H9 (cell line): ENCODE measurements at regions not wholly inside any gene's neighbourhood (a gene's known extent, or its start where the extent isn't known, plus 50 kb on each side); places are given as distances from the start of the nearest gene placed in this dataset.

Experiments used
- DNase-seq: peaks from one replicate; pipeline ENCODE4 v3.0.0-alpha.2; 2017
- H2AFZ ChIP-seq: one replicate; pipeline ENCODE4 v1.6.1; 2013; ENCODE audit warnings: mild to moderate bottlenecking, low read length, control low read depth, moderate library complexity
- H2AK5ac ChIP-seq: 2 replicates; pipeline ENCODE4 v1.6.1; 2013; ENCODE audit warnings: low read length, control low read depth, mixed read lengths; ENCODE audit not compliant: insufficient read length
- H2BK120ac ChIP-seq: one replicate; pipeline ENCODE4 v1.6.1; 2013; ENCODE audit warnings: low read depth, mild to moderate bottlenecking, low read length, control low read depth, inconsistent platforms; ENCODE audit not compliant: poor library complexity, severe bottlenecking
- H2BK12ac ChIP-seq: 2 replicates; pipeline ENCODE4 v1.6.1; 2013; ENCODE audit warnings: low read length, control low read depth, mixed read lengths, low read depth; ENCODE audit not compliant: insufficient read length
- H2BK15ac ChIP-seq: 2 replicates; pipeline ENCODE4 v1.6.1; 2013; ENCODE audit warnings: low read depth, low read length, control low read depth
- H2BK20ac ChIP-seq: one replicate; pipeline ENCODE4 v1.6.1; 2013; ENCODE audit warnings: low read depth, mild to moderate bottlenecking, low read length, control low read depth, inconsistent platforms; ENCODE audit not compliant: poor library complexity, severe bottlenecking
- H2BK5ac ChIP-seq: 2 replicates; pipeline ENCODE4 v1.6.1; 2013; ENCODE audit warnings: low read length, control low read depth, mixed read lengths; ENCODE audit not compliant: insufficient read length
- H3K14ac ChIP-seq: 2 replicates; pipeline ENCODE4 v1.6.1; 2013; ENCODE audit warnings: low read length, control low read depth; ENCODE audit not compliant: insufficient read depth
- H3K18ac ChIP-seq: 2 replicates; pipeline ENCODE4 v1.6.1; 2013; ENCODE audit warnings: low read depth, mild to moderate bottlenecking, mixed read lengths, low read length, control low read depth; ENCODE audit not compliant: insufficient read length
- H3K23ac ChIP-seq: 2 replicates; pipeline ENCODE4 v1.6.1; 2013; ENCODE audit warnings: low read length, control low read depth, mixed read lengths, low read depth; ENCODE audit not compliant: insufficient read length
- H3K23me2 ChIP-seq: 2 replicates; pipeline ENCODE4 v1.6.1; 2013; ENCODE audit warnings: low read depth, mild to moderate bottlenecking, mixed read lengths, low read length, control low read depth; ENCODE audit not compliant: insufficient read length, poor library complexity, severe bottlenecking
- H3K27ac ChIP-seq: 2 replicates; pipeline ENCODE4 v1.5.1; 2013; ENCODE audit warnings: low read length, control low read depth, mixed read lengths, low read depth; ENCODE audit not compliant: insufficient read length
- H3K27me3 ChIP-seq: 2 replicates; pipeline ENCODE4 v1.6.1; 2013; ENCODE audit warnings: low read length, control low read depth, inconsistent platforms; ENCODE audit not compliant: insufficient read depth
- H3K4ac ChIP-seq: 2 replicates; pipeline ENCODE4 v1.6.1; 2013; ENCODE audit warnings: low read depth, mild to moderate bottlenecking, control low read depth, inconsistent platforms, low read length, moderate library complexity
- H3K4me1 ChIP-seq: 2 replicates; pipeline ENCODE4 v1.6.1; 2013; ENCODE audit warnings: low read length, control low read depth, inconsistent platforms; ENCODE audit not compliant: insufficient read depth
- H3K4me2 ChIP-seq: 2 replicates; pipeline ENCODE4 v1.6.1; 2013; ENCODE audit warnings: low read length, control low read depth, mixed read lengths; ENCODE audit not compliant: insufficient read length, insufficient read depth
- H3K56ac ChIP-seq: 2 replicates; pipeline ENCODE4 v1.6.1; 2013; ENCODE audit warnings: low read depth, mild to moderate bottlenecking, mixed read lengths, low read length, control low read depth; ENCODE audit not compliant: insufficient read length
- H3K79me1 ChIP-seq: 2 replicates; pipeline ENCODE4 v1.6.1; 2013; ENCODE audit warnings: low read depth, mild to moderate bottlenecking, moderate library complexity, low read length, control low read depth, inconsistent platforms; ENCODE audit not compliant: insufficient read depth, poor library complexity, severe bottlenecking
- H3K79me2 ChIP-seq: 2 replicates; pipeline ENCODE4 v1.6.1; 2013; ENCODE audit warnings: low read length, control low read depth, inconsistent platforms; ENCODE audit not compliant: insufficient read depth
- H3K9ac ChIP-seq: 2 replicates; pipeline ENCODE4 v1.6.1; 2013; ENCODE audit warnings: low read length, control low read depth, mixed read lengths; ENCODE audit not compliant: insufficient read length; ENCODE audit errors: extremely low read depth
- H3K9me3 ChIP-seq: one replicate; pipeline ENCODE4 v1.6.1; 2013; ENCODE audit warnings: low read depth, low read length, inconsistent platforms; ENCODE audit not compliant: control insufficient read depth
- H3T11ph ChIP-seq: one replicate; pipeline ENCODE4 v1.6.1; 2013; ENCODE audit warnings: mild to moderate bottlenecking, low read length, control low read depth, inconsistent platforms
- H4K20me1 ChIP-seq: one replicate; pipeline ENCODE4 v1.6.1; 2013; ENCODE audit not compliant: control insufficient read depth, insufficient read length, insufficient read depth
- H4K5ac ChIP-seq: 2 replicates; pipeline ENCODE4 v1.6.1; 2013; ENCODE audit warnings: low read depth, mild to moderate bottlenecking, mixed read lengths, low read length, control low read depth; ENCODE audit not compliant: insufficient read length
- H4K8ac ChIP-seq: replicated peaks from 2 replicates; pipeline ENCODE4 v1.6.1; 2013; ENCODE audit warnings: low read length, control low read depth, mixed read lengths, low read depth; ENCODE audit not compliant: insufficient read length
- H4K91ac ChIP-seq: 2 replicates; pipeline ENCODE4 v1.6.1; 2013; ENCODE audit warnings: low read depth, mild to moderate bottlenecking, moderate library complexity, mixed read lengths, low read length, control low read depth; ENCODE audit not compliant: insufficient read length
- H3K27ac Mint-ChIP-seq, 3 experiments: 2 replicates in 2 of 3; 3 replicates in 1 of 3; pipeline ENCODE4 v1.8.0; 2020 to 2021; ENCODE audit warnings: mixed read lengths in 3 of 3, mild to moderate bottlenecking in 1 of 3, moderate library complexity in 1 of 3
- H3K27me3 Mint-ChIP-seq: 2 replicates; pipeline ENCODE4 v1.8.0; 2021; ENCODE audit warnings: low read depth, mild to moderate bottlenecking, moderate library complexity, mixed read lengths
- H3K36me3 Mint-ChIP-seq, 3 experiments: 2 replicates in 2 of 3; 3 replicates in 1 of 3; pipeline ENCODE4 v1.8.0; 2020 to 2021; ENCODE audit warnings: low read depth in 3 of 3, mixed read lengths in 3 of 3; ENCODE audit not compliant: insufficient read depth in 1 of 3
- H3K4me1 Mint-ChIP-seq, 2 experiments: 2 replicates each; pipeline ENCODE4 v1.8.0; 2020; ENCODE audit warnings: mixed read lengths in 2 of 2
- H3K4me3 Mint-ChIP-seq, 2 experiments: 2 replicates in 1 of 2; 3 replicates in 1 of 2; pipeline ENCODE4 v1.8.0; 2020 to 2021; ENCODE audit warnings: mild to moderate bottlenecking in 2 of 2, mixed read lengths in 2 of 2, moderate library complexity in 1 of 2
- H3K9me3 Mint-ChIP-seq, 2 experiments: 2 replicates in 1 of 2; 3 replicates in 1 of 2; pipeline ENCODE4 v1.8.0; 2020; ENCODE audit warnings: mild to moderate bottlenecking in 2 of 2, mixed read lengths in 2 of 2, moderate library complexity in 1 of 2
- CTCF ChIP-seq: fragments of 200-600 bp; sonication (generic); conservative IDR thresholded peaks from 3 replicates; pipeline ENCODE4 v1.8.0; 2021; ENCODE audit warnings: antibody characterized with exemption, mild to moderate bottlenecking
- WGBS: extraction: QIAGEN DNeasy Blood & Tissue Kit; methylation state at CpG from one replicate; pipeline ENCODE4 v1.1.7; 2013; ENCODE audit warnings: missing lambda C conversion rate, low lambda C conversion rate, mixed read lengths; ENCODE audit not compliant: insufficient read length; ENCODE audit errors: extremely low coverage; 5-methylcytosine and 5-hydroxymethylcytosine counted together

- H4K8ac ChIP-seq = no peak overlapping the region
- H2BK5ac ChIP-seq = no peak overlapping the region
- H2BK20ac ChIP-seq = no peak overlapping the region
- H3K27ac ChIP-seq = no peak overlapping the region
- peaks cover 3 to 16% of the 10 kb centered on the region in 2 experiments for H3K4me1 Mint-ChIP-seq
- no peaks in the 10 kb centered on the region for H3K27me3 ChIP-seq
- no peak overlapping the region for H3K9ac ChIP-seq
- no peaks in the 10 kb centered on the region for H3K9me3 Mint-ChIP-seq
- H4K91ac ChIP-seq = no peak overlapping the region
- no peak overlapping the region for H3T11ph ChIP-seq
- no peaks in the 10 kb centered on the region for H4K20me1 ChIP-seq
- H2BK15ac ChIP-seq = no peak overlapping the region
- H3K9me3 ChIP-seq = no peaks in the 10 kb centered on the region
- no peak overlapping the region for H3K4ac ChIP-seq
- no peak overlapping the region for H2AK5ac ChIP-seq
- no peak overlapping the region for H3K14ac ChIP-seq
- H4K5ac ChIP-seq = no peak overlapping the region
- H3K79me1 ChIP-seq = no peaks in the 10 kb centered on the region
- H2BK12ac ChIP-seq = no peak overlapping the region
- DNase-seq = no peak
- no peaks in the 10 kb centered on the region for H3K4me1 ChIP-seq
- no peak overlapping the region for H3K23ac ChIP-seq
- H3K23me2 ChIP-seq = no peaks in the 10 kb centered on the region
- no peaks in the 10 kb centered on the region for H3K36me3 Mint-ChIP-seq
- no peak overlapping the region for H3K4me3 Mint-ChIP-seq
- no peak overlapping the region for H2AFZ ChIP-seq
- WGBS = no CpG with 5 or more reads among the region's 2 CpGs
- H3K79me2 ChIP-seq = no peaks in the 10 kb centered on the region
- no peak overlapping the region for H3K27ac Mint-ChIP-seq
- no peak overlapping the region for H2BK120ac ChIP-seq
- H3K56ac ChIP-seq = no peak overlapping the region
- no peak overlapping the region for H3K4me2 ChIP-seq
- H3K27me3 Mint-ChIP-seq = no peaks in the 10 kb centered on the region
- no peak overlapping the region for H3K18ac ChIP-seq
- TF ChIP-seq CTCF = no peak
Observed at GRCh38 chr4:188661502-188661901, 522.3 kb downstream of the TRIML1 start.
